Gastroesophageal sphincter (tissue), 3 donors: ENCODE measurements at regions not wholly inside any gene's neighbourhood (a gene's known extent, or its start where the extent isn't known, plus 50 kb on each side); places are given as distances from the start of the nearest gene placed in this dataset.

Experiments
- CTCF ChIP-seq, 4 experiments: fragments of 200-600 bp in 2 of 4; fragments of 450-650 bp in 2 of 4; sonication (generic) in 1 of 4; IDR thresholded peaks; one replicate each; pipeline ENCODE4 v1.5.1; 2017 to 2019; ENCODE audit warnings: antibody characterized with exemption in 4 of 4, mild to moderate bottlenecking in 2 of 4, moderate library complexity in 2 of 4
- EP300 ChIP-seq: sonication (generic); formaldehyde crosslinking; IDR thresholded peaks from one replicate; pipeline ENCODE4 v1.6.1; 2017; ENCODE audit warnings: antibody characterized with exemption, mild to moderate bottlenecking
- POLR2A ChIP-seq, 2 donors: fragments of 450-650 bp; IDR thresholded peaks; one replicate each; pipeline ENCODE4 v1.6.1; 2017; ENCODE audit warnings: antibody characterized with exemption in 2 of 2, mild to moderate bottlenecking in 2 of 2, moderate library complexity in 1 of 2
- POLR2AphosphoS5 ChIP-seq: sonication (generic); formaldehyde crosslinking; IDR thresholded peaks from one replicate; pipeline ENCODE4 v1.6.1; 2017; ENCODE audit warnings: antibody characterized with exemption

DNA sequence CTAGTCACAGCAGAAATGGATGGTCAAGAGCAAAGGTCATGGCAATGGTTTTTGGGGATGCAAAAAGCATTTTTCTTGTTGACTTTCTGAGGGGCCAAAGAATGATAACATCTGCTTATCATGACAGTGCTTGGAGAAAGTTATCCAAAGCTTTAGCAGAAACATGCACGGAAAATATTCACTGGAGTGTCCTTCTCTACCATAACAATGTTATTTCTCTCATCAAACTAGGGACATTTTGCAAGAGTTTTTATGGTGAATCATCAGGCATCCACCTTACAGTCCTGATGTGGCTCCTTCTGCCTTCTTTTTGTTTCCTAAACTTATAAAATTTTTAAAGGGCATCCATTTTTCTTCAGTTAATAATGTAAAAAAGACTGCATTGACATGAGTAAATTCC is 302.3 kb downstream of the HIVEP2 start:
- no peak for TF ChIP-seq POLR2A (IDR thresholded peaks at IDR 0.05)
- TF ChIP-seq CTCF (IDR thresholded peaks at IDR 0.05), result no peak
- no peak for TF ChIP-seq POLR2AphosphoS5
- TF ChIP-seq EP300, result no peak
